GM18907 (cell line): ENCODE measurements at regions not wholly inside any gene's neighbourhood (a gene's known extent, or its start where the extent isn't known, plus 50 kb on each side); places are given as distances from the start of the nearest gene placed in this dataset.
A peak's percentile ranks its signal among the peaks of the same experiment; 100 is the strongest.

Experiments used
- ATAC-seq: cut with Tn5 transposase; IDR thresholded peaks from one replicate; pipeline ENCODE4 v1.9.1; 2021; ENCODE audit warnings: mild to moderate bottlenecking, moderate library complexity; ENCODE audit not compliant: unreplicated experiment

- no peak for ATAC-seq
Measured at GRCh38 chrX:10744007-10744406, 123.6 kb upstream of the MID1 start.

GRCh38 chrX:10747975-10748374 lies 127.6 kb upstream of the MID1 start:
- no peak for ATAC-seq

GRCh38 chrX:10749113-10749512 lies 128.7 kb upstream of the MID1 start:
- ATAC-seq: no peak

- no peak for ATAC-seq
Measured at GRCh38 chrX:10750581-10750980, 130.2 kb upstream of the MID1 start.

- ATAC-seq: no peak
Measured at GRCh38 chrX:10753116-10753515, 132.7 kb upstream of the MID1 start.

GRCh38 chrX:10754445-10754844 lies 134.1 kb upstream of the MID1 start:
- ATAC-seq: no peak

- no peak for ATAC-seq
Measured at GRCh38 chrX:10755439-10756334, 135.3 kb upstream of the MID1 start.

- ATAC-seq: no peak
Measured at GRCh38 chrX:10756441-10756840, 136.1 kb upstream of the MID1 start.

GRCh38 chrX:10759141-10759799 lies 138.9 kb upstream of the MID1 start:
- no peak for ATAC-seq

GRCh38 chrX:10761447-10761846 lies 141.1 kb upstream of the MID1 start:
- no peak for ATAC-seq

GRCh38 chrX:10769195-10769594 lies 148.8 kb upstream of the MID1 start:
- peak; percentile 79 for ATAC-seq

GRCh38 chrX:10769696-10770619 lies 149.6 kb upstream of the MID1 start:
- no peak for ATAC-seq

- ATAC-seq: no peak
Measured at GRCh38 chrX:10773318-10773717, 152.9 kb upstream of the MID1 start.

GRCh38 chrX:10781847-10782530 lies 161.6 kb upstream of the MID1 start:
- no peak for ATAC-seq

GRCh38 chrX:10783451-10783995 lies 163.1 kb upstream of the MID1 start:
- no peak for ATAC-seq

GRCh38 chrX:10787264-10787663 lies 166.9 kb upstream of the MID1 start:
- ATAC-seq: no peak

- ATAC-seq: no peak
Measured at GRCh38 chrX:10794203-10794630, 173.8 kb upstream of the MID1 start.

GRCh38 chrX:10795721-10796120 lies 175.3 kb upstream of the MID1 start:
- no peak for ATAC-seq

GRCh38 chrX:10797466-10797865 lies 177.1 kb upstream of the MID1 start:
- no peak for ATAC-seq

GRCh38 chrX:10798041-10798440 lies 177.7 kb upstream of the MID1 start:
- ATAC-seq: no peak
